Caco-2 (cell line): ENCODE measurements at regions not wholly inside any gene's neighbourhood (a gene's known extent, or its start where the extent isn't known, plus 50 kb on each side); places are given as distances from the start of the nearest gene placed in this dataset.
"Not testable (repeated sequence)": the region's sequence is repeated elsewhere in the genome, so short reads cannot be mapped to it uniquely, and the experiment has no call there.

Experiments
- BruUV-seq: library from RNA; stranded (reverse); fragments of 400-500 nt; replicated peaks from 2 replicates; lab custom pipeline; 2021; lab: Mats Ljungman, UMichigan
- CTCF ChIA-PET: fragments of 300-600 bp; sonication (Branson Sonifier 250); formaldehyde crosslinking; loops from one replicate; lab custom pipeline; 2022; ENCODE audit warnings: antibody characterized with exemption; lab: Charles Lee
- POLR2A ChIA-PET: fragments of 300-600 bp; sonication (Branson Sonifier 250); formaldehyde crosslinking; loops from one replicate; lab custom pipeline; 2022; ENCODE audit warnings: antibody characterized with exemption; lab: Charles Lee
- DNase-seq, 2 experiments: peaks; one replicate each; pipeline versions ENCODE4 v3.0.0 to v3.0.0-alpha.2; 2020 to 2022
- H3K27me3 ChIP-seq: replicated peaks from 2 replicates; pipeline ENCODE4 v1.6.0; 2011; ENCODE audit warnings: low read length; ENCODE audit not compliant: control insufficient read depth, insufficient read depth
- H3K36me3 ChIP-seq: 2 replicates; pipeline ENCODE4 v1.5.1; 2011; ENCODE audit warnings: low read length; ENCODE audit not compliant: control insufficient read depth, insufficient read depth
- H3K4me1 ChIP-seq: fragments of 250-450 bp; sonication (Bioruptor Pico); 2 replicates; pipeline ENCODE4 v1.5.1; 2020; ENCODE audit warnings: mild to moderate bottlenecking
- H3K4me3 ChIP-seq: 2 replicates; pipeline ENCODE4 v1.5.1; 2011; ENCODE audit warnings: low read depth, mild to moderate bottlenecking, control low read depth, low read length
- H3K9me3 ChIP-seq: fragments of 250-450 bp; sonication (Bioruptor Pico); 2 replicates; pipeline ENCODE4 v1.5.1; 2020; ENCODE audit warnings: mild to moderate bottlenecking, moderate library complexity
- H3K27ac Mint-ChIP-seq: one replicate; pipeline ENCODE4 v1.8.0; 2022; ENCODE audit warnings: mixed read lengths; ENCODE audit not compliant: unreplicated experiment
- H3K27me3 Mint-ChIP-seq: one replicate; pipeline ENCODE4 v1.8.0; 2022; ENCODE audit warnings: mixed read lengths; ENCODE audit not compliant: insufficient read depth, unreplicated experiment
- H3K36me3 Mint-ChIP-seq: one replicate; pipeline ENCODE4 v1.8.0; 2022; ENCODE audit warnings: mild to moderate bottlenecking, mixed read lengths; ENCODE audit not compliant: insufficient read depth, unreplicated experiment
- H3K4me1 Mint-ChIP-seq: one replicate; pipeline ENCODE4 v1.8.0; 2022; ENCODE audit warnings: low read depth, mixed read lengths; ENCODE audit not compliant: unreplicated experiment
- H3K4me3 Mint-ChIP-seq: one replicate; pipeline ENCODE4 v1.8.0; 2022; ENCODE audit warnings: mild to moderate bottlenecking, moderate library complexity, mixed read lengths; ENCODE audit not compliant: unreplicated experiment
- H3K9me3 Mint-ChIP-seq: one replicate; pipeline ENCODE4 v1.8.0; 2022; ENCODE audit warnings: mixed read lengths; ENCODE audit not compliant: unreplicated experiment
- CTCF ChIP-seq, 2 experiments: fragments of 200-600 bp in 1 of 2; IDR thresholded peaks; 1 replicate in 1 of 2; 2 replicates in 1 of 2; pipeline versions ENCODE4 v1.5.1 to v1.8.0; 2011 to 2022; ENCODE audit warnings: antibody characterized with exemption in 1 of 2, control low read depth in 1 of 2, inconsistent platforms in 1 of 2, low read depth in 1 of 2, low read length in 1 of 2, mild to moderate bottlenecking in 1 of 2, moderate library complexity in 1 of 2; ENCODE audit not compliant: insufficient read depth in 1 of 2, severe bottlenecking in 1 of 2, unreplicated experiment in 1 of 2
- intact Hi-C: fragments of 100-400 bp; cut with micrococcal nuclease; formaldehyde crosslinking; loops from one replicate; pipeline ENCODE4 v1.10.0; 2022; ENCODE audit not compliant: unreplicated experiment

GRCh38 chr4:186861317-186861716 lies 137.7 kb upstream of the FAT1 start:
- Histone ChIP-seq H3K4me3 (no peak overlapping the region), H3K27me3 (no peaks in the 10 kb centered on the region), H3K4me1 (no peaks in the 10 kb centered on the region), H3K9me3 (0 out of 2 replicates have a peak, but pooled peaks cover 3% of the 10 kb centered on the region), H3K36me3 (no peaks in the 10 kb centered on the region)
- no peak for TF ChIP-seq CTCF (IDR thresholded peaks at IDR 0.05; ENCODE audit: insufficient read depth in 1 of 2, low read depth in 1 of 2, low read length in 1 of 2, severe bottlenecking in 1 of 2, unreplicated experiment in 1 of 2)
- ChIA-PET CTCF (no interaction called here), POLR2A (no interaction called here)
- BruUV-seq = no TSS peak
- H3K36me3 Mint-ChIP-seq = no peaks in the 10 kb centered on the region
- H3K27ac Mint-ChIP-seq = no peak overlapping the region
- peaks cover 5% of the 10 kb centered on the region for H3K27me3 Mint-ChIP-seq
- DNase-seq = no peak
- no peaks in the 10 kb centered on the region for H3K4me1 Mint-ChIP-seq
- no peak overlapping the region for H3K4me3 Mint-ChIP-seq
- intact Hi-C loops = no loop called here
- H3K9me3 Mint-ChIP-seq = no peaks in the 10 kb centered on the region

DNA sequence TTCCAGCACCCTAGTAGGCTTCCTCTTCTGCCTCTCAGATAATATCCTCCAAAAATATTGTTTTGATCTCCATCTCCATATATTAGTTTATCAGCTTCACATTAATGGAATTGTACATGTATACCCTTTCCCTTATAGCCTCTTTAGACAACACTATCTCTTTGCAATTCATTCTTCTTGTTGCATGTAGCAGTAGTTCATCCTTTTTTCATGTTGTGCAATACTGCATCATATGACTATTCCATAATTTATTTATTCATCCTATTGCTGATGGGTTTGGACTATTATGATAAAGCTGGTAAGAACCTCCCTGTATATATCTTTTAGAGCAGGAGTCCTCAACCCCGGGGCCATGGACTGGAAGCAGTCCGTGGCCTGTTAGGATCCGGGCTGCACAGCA lies 148.2 kb upstream of the FAT1 start:
- no peak overlapping the region for H3K27ac Mint-ChIP-seq
- intact Hi-C loops = no loop called here
- H3K27me3 Mint-ChIP-seq = peaks cover 4% of the 10 kb centered on the region
- no peaks in the 10 kb centered on the region for H3K27me3 ChIP-seq
- ChIA-PET CTCF (no interaction called here), POLR2A (no interaction called here)
- H3K36me3 ChIP-seq = no peaks in the 10 kb centered on the region
- no peaks in the 10 kb centered on the region; the same call in 1 of the 2 replicates for H3K9me3 ChIP-seq
- H3K4me1 Mint-ChIP-seq = no peaks in the 10 kb centered on the region
- H3K9me3 Mint-ChIP-seq = peaks cover 11% of the 10 kb centered on the region
- no peaks in the 10 kb centered on the region for H3K4me1 ChIP-seq
- TF ChIP-seq CTCF (IDR thresholded peaks at IDR 0.05; ENCODE audit: insufficient read depth in 1 of 2, low read depth in 1 of 2, low read length in 1 of 2, severe bottlenecking in 1 of 2, unreplicated experiment in 1 of 2) = no peak
- H3K4me3 ChIP-seq = no peak overlapping the region
- no peak for DNase-seq
- H3K36me3 Mint-ChIP-seq = no peaks in the 10 kb centered on the region
- no peak overlapping the region for H3K4me3 Mint-ChIP-seq
- BruUV-seq = no TSS peak

GRCh38 chr4:186873095-186873494 lies 149.4 kb upstream of the FAT1 start:
- H3K36me3 ChIP-seq, POLR2A ChIA-PET, H3K4me3 Mint-ChIP-seq, BruUV-seq, H3K4me1 ChIP-seq, H3K4me3 ChIP-seq, H3K9me3 ChIP-seq, intact Hi-C loops, CTCF ChIA-PET, H3K27me3 ChIP-seq, DNase-seq, H3K27ac Mint-ChIP-seq, H3K36me3 Mint-ChIP-seq, H3K27me3 Mint-ChIP-seq, H3K4me1 Mint-ChIP-seq: not testable (repeated sequence)
- peaks cover 11% of the 10 kb centered on the region for H3K9me3 Mint-ChIP-seq

DNA sequence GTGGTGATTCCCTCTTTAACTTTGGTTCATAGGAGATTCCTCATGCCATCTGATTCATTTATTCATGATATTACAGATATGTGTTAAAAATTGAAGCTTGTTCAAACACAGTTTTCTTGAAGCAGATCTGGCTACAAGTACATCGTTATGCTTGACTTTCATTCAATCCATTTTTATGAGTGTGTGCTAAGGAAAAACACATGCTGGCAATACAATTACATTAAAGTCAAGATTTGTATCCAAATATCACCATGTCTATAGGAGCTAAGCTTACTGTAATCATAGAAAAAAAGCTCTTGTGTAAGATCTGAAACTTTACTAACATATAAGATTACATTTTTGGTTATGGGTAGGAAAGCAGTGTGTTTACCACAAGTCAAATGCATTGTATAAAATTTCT lies 151.8 kb upstream of the FAT1 start:
- intact Hi-C loops = no loop called here
- Histone ChIP-seq H3K27me3 (no peaks in the 10 kb centered on the region), H3K9me3 (no peaks in the 10 kb centered on the region; the same call in 1 of the 2 replicates), H3K4me3 (no peak overlapping the region), H3K36me3 (no peaks in the 10 kb centered on the region), H3K4me1 (no peaks in the 10 kb centered on the region)
- H3K27ac Mint-ChIP-seq = no peak overlapping the region
- H3K4me3 Mint-ChIP-seq = no peak overlapping the region
- no peaks in the 10 kb centered on the region for H3K27me3 Mint-ChIP-seq
- no TSS peak for BruUV-seq
- ChIA-PET POLR2A (no interaction called here), CTCF (no interaction called here)
- no peak for TF ChIP-seq CTCF (IDR thresholded peaks at IDR 0.05; ENCODE audit: insufficient read depth in 1 of 2, low read depth in 1 of 2, low read length in 1 of 2, severe bottlenecking in 1 of 2, unreplicated experiment in 1 of 2)
- no peaks in the 10 kb centered on the region for H3K4me1 Mint-ChIP-seq
- no peaks in the 10 kb centered on the region for H3K36me3 Mint-ChIP-seq
- no peak for DNase-seq
- peaks cover 11% of the 10 kb centered on the region for H3K9me3 Mint-ChIP-seq
